Endothelial cell (in vitro differentiated cells): ENCODE measurements at regions not wholly inside any gene's neighbourhood (a gene's known extent, or its start where the extent isn't known, plus 50 kb on each side); places are given as distances from the start of the nearest gene placed in this dataset.

Experiments
- DNase-seq: peaks from one replicate; pipeline ENCODE4 v3.0.0; 2021; ENCODE audit warnings: low spot score
- H3K27ac Mint-ChIP-seq: one replicate; pipeline ENCODE4 v1.8.0; 2021; ENCODE audit warnings: mixed read lengths, inconsistent platforms; ENCODE audit not compliant: unreplicated experiment
- H3K27me3 Mint-ChIP-seq: one replicate; pipeline ENCODE4 v1.8.0; 2021; ENCODE audit warnings: mild to moderate bottlenecking, moderate library complexity, mixed read lengths, inconsistent platforms; ENCODE audit not compliant: unreplicated experiment
- H3K36me3 Mint-ChIP-seq: one replicate; pipeline ENCODE4 v1.8.0; 2021; ENCODE audit warnings: mild to moderate bottlenecking, low read depth, mixed read lengths, inconsistent platforms; ENCODE audit not compliant: unreplicated experiment
- H3K4me1 Mint-ChIP-seq: one replicate; pipeline ENCODE4 v1.8.0; 2021; ENCODE audit warnings: mild to moderate bottlenecking, mixed read lengths, inconsistent platforms; ENCODE audit not compliant: unreplicated experiment
- H3K4me3 Mint-ChIP-seq: one replicate; pipeline ENCODE4 v1.8.0; 2021; ENCODE audit warnings: mild to moderate bottlenecking, mixed read lengths, inconsistent platforms; ENCODE audit not compliant: unreplicated experiment
- H3K9me3 Mint-ChIP-seq: one replicate; pipeline ENCODE4 v1.8.0; 2021; ENCODE audit warnings: mixed read lengths, inconsistent platforms; ENCODE audit not compliant: unreplicated experiment
- CTCF ChIP-seq: fragments of 200-600 bp; sonication (generic); IDR thresholded peaks from one replicate; pipeline ENCODE4 v1.5.0; 2021; ENCODE audit warnings: antibody characterized with exemption; ENCODE audit not compliant: unreplicated experiment

GRCh38 chr5:165885623-165886350, 2380.4 kb downstream of the MAT2B start:
- no peak overlapping the region for H3K4me3 Mint-ChIP-seq
- H3K9me3 Mint-ChIP-seq, result no peaks in the 10 kb centered on the region
- no peak overlapping the region for H3K27ac Mint-ChIP-seq
- TF ChIP-seq CTCF, result no peak
- H3K36me3 Mint-ChIP-seq, result no peaks in the 10 kb centered on the region
- DNase-seq, result no peak
- no peaks in the 10 kb centered on the region for H3K27me3 Mint-ChIP-seq
- no peaks in the 10 kb centered on the region for H3K4me1 Mint-ChIP-seq

GRCh38 chr5:165887147-165887546, 2381.7 kb downstream of the MAT2B start:
- Mint-ChIP-seq H3K27me3 (no peaks in the 10 kb centered on the region), H3K27ac (no peak overlapping the region), H3K36me3 (no peaks in the 10 kb centered on the region), H3K9me3 (no peaks in the 10 kb centered on the region), H3K4me1 (no peaks in the 10 kb centered on the region), H3K4me3 (no peak overlapping the region)
- DNase-seq, result no peak
- no peak for TF ChIP-seq CTCF

GRCh38 chr5:165892383-165892782, 2387.0 kb downstream of the MAT2B start:
- Mint-ChIP-seq H3K9me3 (no peaks in the 10 kb centered on the region), H3K27ac (no peak overlapping the region), H3K36me3 (no peaks in the 10 kb centered on the region), H3K4me1 (no peaks in the 10 kb centered on the region), H3K27me3 (no peaks in the 10 kb centered on the region), H3K4me3 (no peak overlapping the region)
- no peak for TF ChIP-seq CTCF
- DNase-seq, result no peak

GRCh38 chr5:165894916-165895315, 2389.5 kb downstream of the MAT2B start:
- DNase-seq, result no peak
- Mint-ChIP-seq H3K27me3 (peaks cover 2% of the 10 kb centered on the region), H3K4me1 (no peaks in the 10 kb centered on the region), H3K9me3 (no peaks in the 10 kb centered on the region), H3K4me3 (no peak overlapping the region), H3K36me3 (no peaks in the 10 kb centered on the region), H3K27ac (no peak overlapping the region)
- TF ChIP-seq CTCF, result no peak

- Mint-ChIP-seq H3K4me3 (no peak overlapping the region), H3K9me3 (no peaks in the 10 kb centered on the region), H3K4me1 (no peaks in the 10 kb centered on the region), H3K27me3 (peaks cover 2% of the 10 kb centered on the region), H3K36me3 (no peaks in the 10 kb centered on the region), H3K27ac (no peak overlapping the region)
- DNase-seq, result no peak
- no peak for TF ChIP-seq CTCF
These were observed 2387.6 kb upstream of the WWC1 start for GRCh38 chr5:165903835-165904234.
